Ishikawa (cell line): ENCODE measurements at regions not wholly inside any gene's neighbourhood (a gene's known extent, or its start where the extent isn't known, plus 50 kb on each side); places are given as distances from the start of the nearest gene placed in this dataset.

Experiments
- CEBPB ChIP-seq: IDR thresholded peaks from 2 replicates; pipeline ENCODE4 v1.6.1; 2012
- CREB1 ChIP-seq: IDR thresholded peaks from 2 replicates; pipeline ENCODE4 v1.6.1; 2012; ENCODE audit warnings: low read depth
- EGR1 ChIP-seq: IDR thresholded peaks from 2 replicates; pipeline ENCODE4 v1.6.1; 2012
- EP300 ChIP-seq: IDR thresholded peaks from 2 replicates; pipeline ENCODE4 v1.6.1; 2012; ENCODE audit warnings: borderline replicate concordance
- FOXM1 ChIP-seq: IDR thresholded peaks from 2 replicates; pipeline ENCODE4 v1.6.1; 2012; ENCODE audit warnings: low read depth, borderline replicate concordance
- MAX ChIP-seq: IDR thresholded peaks from 2 replicates; pipeline ENCODE4 v1.6.1; 2012
- RAD21 ChIP-seq: IDR thresholded peaks from 2 replicates; pipeline ENCODE4 v1.6.1; 2012; ENCODE audit warnings: low read depth
- TAF1 ChIP-seq: IDR thresholded peaks from 2 replicates; pipeline ENCODE4 v1.6.1; 2012; ENCODE audit warnings: low read depth, mild to moderate bottlenecking
- ZBTB7A ChIP-seq: IDR thresholded peaks from 2 replicates; pipeline ENCODE4 v1.6.1; 2012; ENCODE audit warnings: low read depth
- TF ChIP-seq, protein P1 (sequence below): IDR thresholded peaks from 2 replicates; pipeline ENCODE4 v1.6.1; 2012; ENCODE audit warnings: low read depth, mild to moderate bottlenecking

DNA sequence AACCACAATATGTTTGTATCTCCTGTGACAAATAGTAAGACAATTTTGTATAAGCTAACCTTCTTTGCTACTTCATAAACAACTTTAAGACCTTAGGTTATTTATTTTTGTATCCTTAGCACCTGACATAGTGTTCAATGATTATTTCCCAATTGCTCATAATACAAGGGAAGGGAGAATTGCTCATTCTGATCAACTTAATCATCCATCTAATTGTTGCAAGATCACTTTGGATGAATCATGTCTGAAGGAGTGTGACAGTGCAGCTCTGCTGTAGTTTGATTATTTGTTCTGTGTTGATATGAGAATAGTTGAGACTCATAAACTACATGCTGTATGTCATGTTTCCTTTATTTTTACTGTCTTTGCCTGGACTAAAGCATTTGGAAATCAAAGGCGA, 721.3 kb upstream of the SEMA6A start:
- TF ChIP-seq FOXM1 (no peak), EGR1 (no peak), MAX (no peak), EP300 (no peak), CREB1 (no peak), ZBTB7A (no peak), CEBPB (no peak), TAF1 (no peak), RAD21 (no peak)
- TF ChIP-seq, protein P1, sequence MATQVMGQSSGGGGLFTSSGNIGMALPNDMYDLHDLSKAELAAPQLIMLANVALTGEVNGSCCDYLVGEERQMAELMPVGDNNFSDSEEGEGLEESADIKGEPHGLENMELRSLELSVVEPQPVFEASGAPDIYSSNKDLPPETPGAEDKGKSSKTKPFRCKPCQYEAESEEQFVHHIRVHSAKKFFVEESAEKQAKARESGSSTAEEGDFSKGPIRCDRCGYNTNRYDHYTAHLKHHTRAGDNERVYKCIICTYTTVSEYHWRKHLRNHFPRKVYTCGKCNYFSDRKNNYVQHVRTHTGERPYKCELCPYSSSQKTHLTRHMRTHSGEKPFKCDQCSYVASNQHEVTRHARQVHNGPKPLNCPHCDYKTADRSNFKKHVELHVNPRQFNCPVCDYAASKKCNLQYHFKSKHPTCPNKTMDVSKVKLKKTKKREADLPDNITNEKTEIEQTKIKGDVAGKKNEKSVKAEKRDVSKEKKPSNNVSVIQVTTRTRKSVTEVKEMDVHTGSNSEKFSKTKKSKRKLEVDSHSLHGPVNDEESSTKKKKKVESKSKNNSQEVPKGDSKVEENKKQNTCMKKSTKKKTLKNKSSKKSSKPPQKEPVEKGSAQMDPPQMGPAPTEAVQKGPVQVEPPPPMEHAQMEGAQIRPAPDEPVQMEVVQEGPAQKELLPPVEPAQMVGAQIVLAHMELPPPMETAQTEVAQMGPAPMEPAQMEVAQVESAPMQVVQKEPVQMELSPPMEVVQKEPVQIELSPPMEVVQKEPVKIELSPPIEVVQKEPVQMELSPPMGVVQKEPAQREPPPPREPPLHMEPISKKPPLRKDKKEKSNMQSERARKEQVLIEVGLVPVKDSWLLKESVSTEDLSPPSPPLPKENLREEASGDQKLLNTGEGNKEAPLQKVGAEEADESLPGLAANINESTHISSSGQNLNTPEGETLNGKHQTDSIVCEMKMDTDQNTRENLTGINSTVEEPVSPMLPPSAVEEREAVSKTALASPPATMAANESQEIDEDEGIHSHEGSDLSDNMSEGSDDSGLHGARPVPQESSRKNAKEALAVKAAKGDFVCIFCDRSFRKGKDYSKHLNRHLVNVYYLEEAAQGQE: no peak
